ENCODE measurements at regions not wholly inside any gene's neighbourhood (a gene's known extent, or its start where the extent isn't known, plus 50 kb on each side); places are given as distances from the start of the nearest gene placed in this dataset.

GRCh38 chr3:98971169-98971681, 69.7 kb upstream of the DCBLD2 start:
- no peaks in the 10 kb centered on the region for H3K9me3 ChIP-seq (ENCODE audit: low read length)
- intact Hi-C loops (cut with micrococcal nuclease; ENCODE audit: unreplicated experiment): no loop called here
- H3K4me2 ChIP-seq (ENCODE audit: low read length): no peak overlapping the region
- no peak overlapping the region for H3K27ac ChIP-seq (ENCODE audit: low read depth, low read length, poor library complexity, severe bottlenecking)
- H3K36me3 ChIP-seq (ENCODE audit: insufficient read depth, low read length): no peaks in the 10 kb centered on the region
- H3K4me1 ChIP-seq (ENCODE audit: insufficient read depth, low read length, poor library complexity, severe bottlenecking): no peaks in the 10 kb centered on the region
- TF ChIP-seq CTCF (conservative IDR thresholded peaks at IDR 0.05; ENCODE audit: low read length) (no peak), EZH2phosphoT487 (IDR thresholded peaks at IDR 0.05; ENCODE audit: borderline replicate concordance, low read depth, low read length) (no peak)
- no peak overlapping the region for H3K4me3 ChIP-seq (ENCODE audit: low read depth, low read length, poor library complexity, severe bottlenecking)
- no peaks in the 10 kb centered on the region for H3K79me2 ChIP-seq (ENCODE audit: insufficient read depth, low read depth, low read length)
- H4K20me1 ChIP-seq (ENCODE audit: insufficient read depth, low read length): no peaks in the 10 kb centered on the region
- DNase-seq (ENCODE audit: low spot score): no peak
- no TSS peak for BruUV-seq (replicated peaks)
- no peaks in the 10 kb centered on the region for H3K9me2 ChIP-seq (ENCODE audit: insufficient read depth, low read length)
- no peak overlapping the region for H2AFZ ChIP-seq (ENCODE audit: low read length)
- CTCF ChIA-PET (ENCODE audit: unreplicated experiment): no interaction called here
- POLR2A ChIA-PET: interaction anchor here (1.1 kb wide), 1 partner anchor 21 kb away, joined by 3 read pairs; no protein-coding TSS in a partner anchor

- H3K79me2 ChIP-seq (ENCODE audit: insufficient read depth, low read depth, low read length): no peaks in the 10 kb centered on the region
- no peak overlapping the region for H3K4me3 ChIP-seq (ENCODE audit: low read depth, low read length, poor library complexity, severe bottlenecking)
- TF ChIP-seq EZH2phosphoT487 (IDR thresholded peaks at IDR 0.05; ENCODE audit: borderline replicate concordance, low read depth, low read length) (no peak), CTCF (conservative IDR thresholded peaks at IDR 0.05; ENCODE audit: low read length) (no peak)
- H3K27ac ChIP-seq (ENCODE audit: low read depth, low read length, poor library complexity, severe bottlenecking): no peak overlapping the region
- DNase-seq (ENCODE audit: low spot score): no peak
- no peaks in the 10 kb centered on the region for H3K9me3 ChIP-seq (ENCODE audit: low read length)
- no peaks in the 10 kb centered on the region for H3K9me2 ChIP-seq (ENCODE audit: insufficient read depth, low read length)
- ChIA-PET POLR2A (interaction anchor here (0.8 kb wide), 1 partner anchor 68 kb away, joined by 3 read pairs; the partner anchor contains the start of gene DCBLD2), CTCF (ENCODE audit: unreplicated experiment) (no interaction called here)
- no peaks in the 10 kb centered on the region for H3K4me1 ChIP-seq (ENCODE audit: insufficient read depth, low read length, poor library complexity, severe bottlenecking)
- BruUV-seq (replicated peaks): no TSS peak
- no peaks in the 10 kb centered on the region for H3K36me3 ChIP-seq (ENCODE audit: insufficient read depth, low read length)
- intact Hi-C loops (cut with micrococcal nuclease; ENCODE audit: unreplicated experiment): no loop called here
- H3K4me2 ChIP-seq (ENCODE audit: low read length): no peak overlapping the region
- no peaks in the 10 kb centered on the region for H4K20me1 ChIP-seq (ENCODE audit: insufficient read depth, low read length)
- H2AFZ ChIP-seq (ENCODE audit: low read length): no peak overlapping the region
Observed at GRCh38 chr3:98969295-98969694, 67.8 kb upstream of the DCBLD2 start.

- no peaks in the 10 kb centered on the region for H3K36me3 ChIP-seq (ENCODE audit: insufficient read depth, low read length)
- no peaks in the 10 kb centered on the region for H3K9me2 ChIP-seq (ENCODE audit: insufficient read depth, low read length)
- TF ChIP-seq CTCF (conservative IDR thresholded peaks at IDR 0.05; ENCODE audit: low read length) (no peak), EZH2phosphoT487 (IDR thresholded peaks at IDR 0.05; ENCODE audit: borderline replicate concordance, low read depth, low read length) (no peak)
- H3K4me2 ChIP-seq (ENCODE audit: low read length): no peak overlapping the region
- no peaks in the 10 kb centered on the region for H3K4me1 ChIP-seq (ENCODE audit: insufficient read depth, low read length, poor library complexity, severe bottlenecking)
- ChIA-PET CTCF (ENCODE audit: unreplicated experiment) (no interaction called here), POLR2A (interaction anchor here (0.6 kb wide), 1 partner anchor 23 kb away, joined by 3 read pairs; no protein-coding TSS in a partner anchor)
- no peak for DNase-seq (ENCODE audit: low spot score)
- intact Hi-C loops (cut with micrococcal nuclease; ENCODE audit: unreplicated experiment): no loop called here
- no peak overlapping the region for H3K4me3 ChIP-seq (ENCODE audit: low read depth, low read length, poor library complexity, severe bottlenecking)
- no peaks in the 10 kb centered on the region for H4K20me1 ChIP-seq (ENCODE audit: insufficient read depth, low read length)
- BruUV-seq (replicated peaks): no TSS peak
- no peaks in the 10 kb centered on the region for H3K9me3 ChIP-seq (ENCODE audit: low read length)
- H3K27ac ChIP-seq (ENCODE audit: low read depth, low read length, poor library complexity, severe bottlenecking): no peak overlapping the region
- H2AFZ ChIP-seq (ENCODE audit: low read length): no peak overlapping the region
- H3K79me2 ChIP-seq (ENCODE audit: insufficient read depth, low read depth, low read length): no peaks in the 10 kb centered on the region
Observed at GRCh38 chr3:98968824-98969223, 67.3 kb upstream of the DCBLD2 start.
